CD4-positive, alpha-beta memory T cell (primary cell): ENCODE measurements at regions not wholly inside any gene's neighbourhood (a gene's known extent, or its start where the extent isn't known, plus 50 kb on each side); places are given as distances from the start of the nearest gene placed in this dataset.

Source experiments
- CTCF ChIA-PET: fragments of 350-600 bp; sonication (Branson Sonifier 250); formaldehyde crosslinking; loops from one replicate; lab custom pipeline; 2021; ENCODE audit warnings: inconsistent platforms; ENCODE audit not compliant: partially characterized antibody; lab: Charles Lee
- POLR2A ChIA-PET: fragments of 350-600 bp; sonication (Branson Sonifier 250); formaldehyde crosslinking; loops from one replicate; lab custom pipeline; 2021; ENCODE audit not compliant: partially characterized antibody; lab: Charles Lee
- DNase-seq, 5 donors: peaks; one replicate each; pipeline versions ENCODE4 v3.0.0 to v3.0.0-alpha.2; 2020 to 2022; ENCODE audit warnings: mixed read lengths in 1 of 5
- H3K27ac ChIP-seq: one replicate; pipeline ENCODE4 v1.7.0; 2013; ENCODE audit warnings: low read depth, low read length
- H3K27me3 ChIP-seq: 2 replicates; pipeline ENCODE4 v1.7.0; 2013; ENCODE audit warnings: mild to moderate bottlenecking, low read length, moderate library complexity; ENCODE audit not compliant: insufficient read depth
- H3K36me3 ChIP-seq: 2 replicates; pipeline ENCODE4 v1.7.0; 2013; ENCODE audit warnings: mild to moderate bottlenecking, low read length, moderate library complexity; ENCODE audit not compliant: insufficient read depth
- H3K4me1 ChIP-seq: 2 replicates; pipeline ENCODE4 v1.7.0; 2013; ENCODE audit warnings: mild to moderate bottlenecking, low read length, moderate library complexity; ENCODE audit not compliant: insufficient read depth
- H3K4me3 ChIP-seq, 2 donors: one replicate each; pipeline ENCODE4 v1.7.0; 2013; ENCODE audit warnings: low read length in 2 of 2, mild to moderate bottlenecking in 1 of 2
- H3K9me3 ChIP-seq, 2 donors: one replicate each; pipeline ENCODE4 v1.7.0; 2013; ENCODE audit warnings: low read length in 2 of 2, control low read depth in 1 of 2; ENCODE audit not compliant: control insufficient read depth in 1 of 2
- H3K27ac Mint-ChIP-seq, 7 donors: one replicate each; pipeline ENCODE4 v1.8.0; 2020 to 2021; ENCODE audit warnings: mixed read lengths in 7 of 7, mild to moderate bottlenecking in 6 of 7, inconsistent platforms in 3 of 7, moderate library complexity in 3 of 7
- H3K27me3 Mint-ChIP-seq, 2 donors: one replicate each; pipeline ENCODE4 v1.8.0; 2020 to 2021; ENCODE audit warnings: mixed read lengths in 2 of 2
- H3K36me3 Mint-ChIP-seq, 2 donors: one replicate each; pipeline ENCODE4 v1.8.0; 2020 to 2021; ENCODE audit warnings: mixed read lengths in 2 of 2, inconsistent platforms in 1 of 2, mild to moderate bottlenecking in 1 of 2
- H3K4me1 Mint-ChIP-seq, 4 donors: one replicate each; pipeline ENCODE4 v1.8.0; 2020 to 2021; ENCODE audit warnings: mixed read lengths in 4 of 4, mild to moderate bottlenecking in 1 of 4
- H3K4me3 Mint-ChIP-seq, 8 donors: one replicate each; pipeline ENCODE4 v1.8.0; 2020 to 2021; ENCODE audit warnings: mixed read lengths in 8 of 8, mild to moderate bottlenecking in 7 of 8, moderate library complexity in 6 of 8, inconsistent platforms in 3 of 8
- H3K9me3 Mint-ChIP-seq, 8 donors: one replicate each; pipeline ENCODE4 v1.8.0; 2020 to 2021; ENCODE audit warnings: mixed read lengths in 8 of 8, mild to moderate bottlenecking in 5 of 8, inconsistent platforms in 3 of 8, moderate library complexity in 1 of 8
- intact Hi-C: fragments of 100-400 bp; cut with micrococcal nuclease; formaldehyde crosslinking; loops from one replicate; pipeline ENCODE4 v1.15.1; 2023

- H3K4me1 ChIP-seq, result no peaks in the 10 kb centered on the region
- H3K27ac ChIP-seq, result no peak overlapping the region
- ChIA-PET POLR2A (no interaction called here), CTCF (no interaction called here)
- no peaks in the 10 kb centered on the region for H3K36me3 Mint-ChIP-seq
- no peak for DNase-seq
- intact Hi-C loops, result no loop called here
- H3K36me3 ChIP-seq, result no peaks in the 10 kb centered on the region
- no peaks in the 10 kb centered on the region for H3K27me3 ChIP-seq
- no peak overlapping the region for H3K4me3 Mint-ChIP-seq
- peaks cover under 1 to 26% (median 6%) of the 10 kb centered on the region in 8 donors for H3K9me3 Mint-ChIP-seq
- no peaks in the 10 kb centered on the region for H3K27me3 Mint-ChIP-seq
- no peaks in the 10 kb centered on the region for H3K4me1 Mint-ChIP-seq
- no peak overlapping the region for H3K4me3 ChIP-seq
- H3K27ac Mint-ChIP-seq, result no peak overlapping the region
- H3K9me3 ChIP-seq, result no peaks in the 10 kb centered on the region
Observed at GRCh38 chr2:149921911-149922616, 334.5 kb upstream of the MMADHC start.

DNA sequence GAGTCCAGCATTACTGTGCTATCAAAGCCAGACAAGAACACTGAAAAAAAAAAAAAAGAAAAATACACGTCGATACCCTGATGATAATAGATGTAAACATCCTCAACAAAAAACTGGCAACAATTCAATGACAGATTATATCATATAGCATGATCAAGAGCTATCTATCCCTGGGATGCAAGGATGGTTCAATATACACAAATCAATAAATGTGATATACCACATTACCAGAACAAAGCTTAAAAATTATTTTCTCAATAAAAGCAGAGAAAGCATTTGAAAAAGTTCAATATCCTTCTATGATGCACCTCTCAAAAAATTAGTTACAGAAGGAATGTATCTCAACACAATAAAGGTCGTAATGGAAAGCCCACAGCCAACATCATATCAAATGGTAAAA lies 332.8 kb upstream of the MMADHC start:
- Histone ChIP-seq H3K36me3 (no peaks in the 10 kb centered on the region), H3K27me3 (no peaks in the 10 kb centered on the region), H3K9me3 (no peaks in the 10 kb centered on the region), H3K4me3 (no peak overlapping the region), H3K4me1 (no peaks in the 10 kb centered on the region), H3K27ac (no peak overlapping the region)
- DNase-seq, result no peak
- POLR2A ChIA-PET, result no interaction called here
- no peak overlapping the region for H3K27ac Mint-ChIP-seq
- H3K36me3 Mint-ChIP-seq, result no peaks in the 10 kb centered on the region
- no peaks in the 10 kb centered on the region for H3K27me3 Mint-ChIP-seq
- peaks cover 0 to 26% (median 6%) of the 10 kb centered on the region in 8 donors for H3K9me3 Mint-ChIP-seq
- H3K4me1 Mint-ChIP-seq, result no peaks in the 10 kb centered on the region
- intact Hi-C loops, result no loop called here
- no peak overlapping the region for H3K4me3 Mint-ChIP-seq
- CTCF ChIA-PET, result no interaction called here

DNA sequence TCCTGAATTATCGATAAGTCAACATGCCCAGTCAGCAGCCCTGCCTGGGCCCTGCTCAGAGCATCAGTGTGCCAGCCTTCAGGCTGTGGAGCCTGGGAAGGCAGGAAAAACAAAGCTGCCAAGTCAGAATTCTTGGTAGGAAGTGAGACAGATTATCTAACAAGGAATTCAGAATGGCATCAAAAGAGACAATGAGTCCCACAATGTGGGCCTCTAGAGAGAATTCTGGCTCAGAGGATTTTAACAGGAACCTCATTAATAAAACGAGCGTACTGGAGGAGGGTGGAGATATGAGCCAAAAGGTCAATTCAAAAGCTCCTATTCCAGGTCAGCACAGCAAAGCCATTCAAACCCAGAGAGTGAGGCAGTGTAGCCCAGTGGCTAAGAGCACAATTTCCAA lies 327.6 kb upstream of the MMADHC start:
- no peak for DNase-seq
- H3K36me3 ChIP-seq, result no peaks in the 10 kb centered on the region
- intact Hi-C loops, result no loop called here
- POLR2A ChIA-PET, result no interaction called here
- H3K4me3 ChIP-seq, result no peak overlapping the region
- Mint-ChIP-seq H3K27me3 (no peaks in the 10 kb centered on the region), H3K4me1 (no peaks in the 10 kb centered on the region), H3K9me3 (peaks cover 3 to 35% (median 5%) of the 10 kb centered on the region in 8 donors), H3K4me3 (no peak overlapping the region), H3K27ac (no peak overlapping the region), H3K36me3 (no peaks in the 10 kb centered on the region)
- CTCF ChIA-PET, result no interaction called here
- no peaks in the 10 kb centered on the region for H3K27me3 ChIP-seq
- H3K27ac ChIP-seq, result no peak overlapping the region
- H3K9me3 ChIP-seq, result no peaks in the 10 kb centered on the region
- H3K4me1 ChIP-seq, result no peaks in the 10 kb centered on the region

- H3K9me3 ChIP-seq, result no peaks in the 10 kb centered on the region
- no peak overlapping the region for H3K4me3 ChIP-seq
Observed at GRCh38 chr2:149908726-149909683, 321.4 kb upstream of the MMADHC start.

DNA sequence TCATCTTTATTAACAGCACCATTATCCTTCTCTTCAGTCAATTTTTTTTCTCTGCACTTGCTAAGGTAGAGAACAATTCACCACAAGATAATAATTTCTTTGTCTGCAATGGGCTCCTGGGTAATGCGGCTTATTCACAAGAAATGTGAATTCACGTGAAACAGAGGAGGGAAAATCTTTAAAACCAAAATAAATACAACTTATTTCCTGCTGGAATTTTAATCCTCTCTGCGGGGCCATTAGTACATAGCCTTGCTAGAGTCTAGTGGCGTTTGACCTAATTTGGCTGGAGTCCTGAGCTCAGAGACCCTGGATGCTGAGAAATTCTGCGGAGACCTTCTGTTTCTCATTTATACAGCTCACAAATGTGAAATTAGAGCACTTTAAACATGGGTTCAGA lies 319.3 kb upstream of the MMADHC start:
- intact Hi-C loops, result no loop called here
- no peak for DNase-seq
- no peaks in the 10 kb centered on the region for H3K36me3 Mint-ChIP-seq
- H3K4me3 ChIP-seq, result no peak overlapping the region
- H3K4me1 ChIP-seq, result no peaks in the 10 kb centered on the region
- H3K9me3 Mint-ChIP-seq, result peaks cover 0 to 9% (median 2%) of the 10 kb centered on the region in 8 donors
- H3K27ac ChIP-seq, result no peak overlapping the region
- no peak overlapping the region for H3K27ac Mint-ChIP-seq
- no peaks in the 10 kb centered on the region for H3K4me1 Mint-ChIP-seq
- no peaks in the 10 kb centered on the region for H3K36me3 ChIP-seq
- no peaks in the 10 kb centered on the region for H3K9me3 ChIP-seq
- H3K4me3 Mint-ChIP-seq, result no peak overlapping the region
- H3K27me3 ChIP-seq, result no peaks in the 10 kb centered on the region
- ChIA-PET CTCF (no interaction called here), POLR2A (no interaction called here)
- no peaks in the 10 kb centered on the region for H3K27me3 Mint-ChIP-seq

More at GRCh38 chr2:149908726-149909683, 321.4 kb upstream of the MMADHC start:
- ChIA-PET POLR2A (no interaction called here), CTCF (no interaction called here)
- H3K27me3 Mint-ChIP-seq, result no peaks in the 10 kb centered on the region
- H3K4me1 Mint-ChIP-seq, result no peaks in the 10 kb centered on the region
- no peaks in the 10 kb centered on the region for H3K4me1 ChIP-seq
- DNase-seq, result no peak
- peaks cover 0 to 16% (median 2%) of the 10 kb centered on the region in 8 donors for H3K9me3 Mint-ChIP-seq
- no peak overlapping the region for H3K27ac Mint-ChIP-seq
- H3K36me3 Mint-ChIP-seq, result no peaks in the 10 kb centered on the region
- no peak overlapping the region for H3K4me3 Mint-ChIP-seq
- intact Hi-C loops, result no loop called here
- H3K27ac ChIP-seq, result no peak overlapping the region
- H3K27me3 ChIP-seq, result no peaks in the 10 kb centered on the region
- H3K36me3 ChIP-seq, result no peaks in the 10 kb centered on the region

GRCh38 chr2:149904352-149905175 lies 317.0 kb upstream of the MMADHC start:
- H3K9me3 Mint-ChIP-seq, result peaks cover 0 to 9% (median under 1%) of the 10 kb centered on the region in 8 donors
- intact Hi-C loops, result no loop called here
- Histone ChIP-seq H3K36me3 (no peaks in the 10 kb centered on the region), H3K4me1 (no peaks in the 10 kb centered on the region), H3K27me3 (no peaks in the 10 kb centered on the region), H3K4me3 (no peak overlapping the region), H3K9me3 (no peaks in the 10 kb centered on the region), H3K27ac (no peak overlapping the region)
- H3K27me3 Mint-ChIP-seq, result no peaks in the 10 kb centered on the region
- DNase-seq, result no peak
- no peaks in the 10 kb centered on the region for H3K36me3 Mint-ChIP-seq
- H3K4me3 Mint-ChIP-seq, result no peak overlapping the region
- H3K27ac Mint-ChIP-seq, result no peak overlapping the region
- no peaks in the 10 kb centered on the region for H3K4me1 Mint-ChIP-seq
- ChIA-PET POLR2A (no interaction called here), CTCF (no interaction called here)

GRCh38 chr2:149903626-149904025 lies 316.1 kb upstream of the MMADHC start:
- Histone ChIP-seq H3K27ac (no peak overlapping the region), H3K36me3 (no peaks in the 10 kb centered on the region), H3K9me3 (no peaks in the 10 kb centered on the region), H3K4me1 (no peaks in the 10 kb centered on the region), H3K4me3 (no peak overlapping the region), H3K27me3 (no peaks in the 10 kb centered on the region)
- POLR2A ChIA-PET, result no interaction called here
- no peak overlapping the region for H3K27ac Mint-ChIP-seq
- no peaks in the 10 kb centered on the region for H3K4me1 Mint-ChIP-seq
- CTCF ChIA-PET, result no interaction called here
- intact Hi-C loops, result no loop called here
- H3K27me3 Mint-ChIP-seq, result no peaks in the 10 kb centered on the region
- DNase-seq, result no peak
- no peaks in the 10 kb centered on the region for H3K36me3 Mint-ChIP-seq
- no peak overlapping the region for H3K4me3 Mint-ChIP-seq
- peaks cover 0 to 6% (median under 1%) of the 10 kb centered on the region in 8 donors for H3K9me3 Mint-ChIP-seq
